ENCODE measurements at regions not wholly inside any gene's neighbourhood (a gene's known extent, or its start where the extent isn't known, plus 50 kb on each side); places are given as distances from the start of the nearest gene placed in this dataset.

- H2AFZ ChIP-seq (ENCODE audit: low read depth, low read length): no peak overlapping the region
- no peak overlapping the region for H3K4me2 ChIP-seq (ENCODE audit: low read length)
- H3K4me3 ChIP-seq (ENCODE audit: insufficient read depth, low read depth, low read length): no peak overlapping the region
- DNase-seq (ENCODE audit: low read depth) (peak; percentile 5), FAIRE-seq (no peak)
- Mint-ChIP-seq H3K9me3 (ENCODE audit: unreplicated experiment) (peaks cover 2% of the 10 kb centered on the region), H3K27ac (ENCODE audit: unreplicated experiment) (no peak overlapping the region), H3K27me3 (ENCODE audit: low read depth, unreplicated experiment) (peaks cover 35% of the 10 kb centered on the region), H3K36me3 (ENCODE audit: low read depth, unreplicated experiment) (no peaks in the 10 kb centered on the region), H3K4me1 (ENCODE audit: low read depth, unreplicated experiment) (no peaks in the 10 kb centered on the region), H3K4me3 (ENCODE audit: unreplicated experiment) (no peak overlapping the region)
- no peaks in the 10 kb centered on the region for H3K79me2 ChIP-seq (ENCODE audit: insufficient read depth, low read length)
- TF ChIP-seq CTCF (IDR thresholded peaks at IDR 0.05; ENCODE audit: insufficient read depth, low read depth, low read length): no peak
- TF ChIP-seq EZH2 (IDR thresholded peaks at IDR 0.05; ENCODE audit: insufficient read depth, low read length): no peak
- no peak overlapping the region for H3K27ac ChIP-seq (ENCODE audit: low read depth, low read length)
- H4K20me1 ChIP-seq (ENCODE audit: insufficient read depth, low read length): no peaks in the 10 kb centered on the region
- no peaks in the 10 kb centered on the region for H3K4me1 ChIP-seq (ENCODE audit: insufficient read depth, low read length)
- H3K9me3 ChIP-seq (ENCODE audit: insufficient read depth, low read depth, low read length): no peaks in the 10 kb centered on the region
- no peaks in the 10 kb centered on the region for H3K27me3 ChIP-seq (ENCODE audit: insufficient read depth, low read length)
- no peaks in the 10 kb centered on the region for H3K36me3 ChIP-seq (ENCODE audit: insufficient read depth, low read length)
- H3K9ac ChIP-seq (ENCODE audit: low read length): no peak overlapping the region
Observed at GRCh38 chr14:30389134-30389876, 169.7 kb upstream of the G2E3 start.

DNA sequence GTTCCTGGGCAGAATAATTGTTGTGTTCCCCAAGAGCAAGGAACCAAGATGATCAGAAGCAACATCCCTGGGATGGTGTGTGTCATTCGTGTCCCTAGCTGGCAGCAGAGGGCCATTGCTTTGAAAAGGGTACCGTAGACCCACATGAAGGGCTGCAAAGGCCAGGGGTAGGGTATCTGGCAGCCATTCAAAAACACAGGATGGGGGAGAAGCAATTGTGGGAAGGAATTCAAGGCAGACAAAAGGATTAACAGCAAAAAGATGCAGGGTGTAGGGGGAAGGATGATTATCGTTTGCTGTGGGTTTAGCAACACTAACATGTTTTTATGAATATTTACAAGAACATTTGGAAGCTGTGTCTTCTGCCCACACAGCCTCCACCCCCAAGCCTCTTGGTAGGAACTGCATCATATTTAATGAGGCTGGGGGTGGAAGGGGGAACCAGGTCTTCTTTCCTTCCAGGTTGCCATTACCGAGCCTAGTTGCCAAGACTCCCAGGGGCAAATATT lies 169.0 kb upstream of the G2E3 start:
- no peak overlapping the region for H2AFZ ChIP-seq (ENCODE audit: low read depth, low read length)
- DNase-seq (ENCODE audit: low read depth) (no peak), FAIRE-seq (no peak)
- Mint-ChIP-seq H3K27ac (ENCODE audit: unreplicated experiment) (no peak overlapping the region), H3K27me3 (ENCODE audit: low read depth, unreplicated experiment) (peaks cover 31% of the 10 kb centered on the region), H3K36me3 (ENCODE audit: low read depth, unreplicated experiment) (no peaks in the 10 kb centered on the region), H3K4me3 (ENCODE audit: unreplicated experiment) (no peak overlapping the region), H3K9me3 (ENCODE audit: unreplicated experiment) (peaks cover 2% of the 10 kb centered on the region), H3K4me1 (ENCODE audit: low read depth, unreplicated experiment) (no peaks in the 10 kb centered on the region)
- H3K4me2 ChIP-seq (ENCODE audit: low read length): peak overlapping the region; percentile 15
- TF ChIP-seq EZH2 (IDR thresholded peaks at IDR 0.05; ENCODE audit: insufficient read depth, low read length): no peak
- no peak for TF ChIP-seq CTCF (IDR thresholded peaks at IDR 0.05; ENCODE audit: insufficient read depth, low read depth, low read length)
- no peak overlapping the region for H3K9ac ChIP-seq (ENCODE audit: low read length)
- H4K20me1 ChIP-seq (ENCODE audit: insufficient read depth, low read length): no peaks in the 10 kb centered on the region
- H3K36me3 ChIP-seq (ENCODE audit: insufficient read depth, low read length): no peaks in the 10 kb centered on the region
- H3K9me3 ChIP-seq (ENCODE audit: insufficient read depth, low read depth, low read length): no peaks in the 10 kb centered on the region
- no peaks in the 10 kb centered on the region for H3K27me3 ChIP-seq (ENCODE audit: insufficient read depth, low read length)
- H3K4me3 ChIP-seq (ENCODE audit: insufficient read depth, low read depth, low read length): no peak overlapping the region
- H3K27ac ChIP-seq (ENCODE audit: low read depth, low read length): no peak overlapping the region
- no peaks in the 10 kb centered on the region for H3K4me1 ChIP-seq (ENCODE audit: insufficient read depth, low read length)
- H3K79me2 ChIP-seq (ENCODE audit: insufficient read depth, low read length): no peaks in the 10 kb centered on the region

DNA sequence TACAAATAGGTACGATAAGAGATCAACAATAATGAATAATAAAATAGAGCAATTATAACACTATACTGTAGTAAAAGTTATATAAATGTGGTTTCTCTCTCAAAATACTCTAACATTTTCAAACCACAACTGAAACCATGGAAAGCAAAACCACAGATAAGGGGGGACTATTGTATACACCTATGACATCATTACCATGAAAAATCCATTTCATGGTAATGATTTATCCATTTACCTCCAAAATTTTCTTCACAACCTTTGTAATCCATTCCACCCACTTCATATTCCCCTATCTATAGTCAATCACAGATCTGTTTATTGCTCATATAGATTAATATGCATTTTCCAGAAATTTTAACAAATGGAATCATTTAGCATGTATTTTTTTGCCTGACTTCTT lies 163.9 kb upstream of the G2E3 start:
- Histone ChIP-seq H2AFZ (ENCODE audit: low read depth, low read length) (no peak overlapping the region), H3K9me3 (ENCODE audit: insufficient read depth, low read depth, low read length) (no peaks in the 10 kb centered on the region), H3K27ac (ENCODE audit: low read depth, low read length) (no peak overlapping the region), H3K4me1 (ENCODE audit: insufficient read depth, low read length) (no peaks in the 10 kb centered on the region), H3K4me2 (ENCODE audit: low read length) (no peak overlapping the region), H3K36me3 (ENCODE audit: insufficient read depth, low read length) (no peaks in the 10 kb centered on the region), H3K9ac (ENCODE audit: low read length) (no peak overlapping the region), H3K4me3 (ENCODE audit: insufficient read depth, low read depth, low read length) (no peak overlapping the region), H3K79me2 (ENCODE audit: insufficient read depth, low read length) (no peaks in the 10 kb centered on the region), H4K20me1 (ENCODE audit: insufficient read depth, low read length) (no peaks in the 10 kb centered on the region), H3K27me3 (ENCODE audit: insufficient read depth, low read length) (no peaks in the 10 kb centered on the region)
- DNase-seq (ENCODE audit: low read depth): no peak
- Mint-ChIP-seq H3K36me3 (ENCODE audit: low read depth, unreplicated experiment) (no peaks in the 10 kb centered on the region), H3K4me3 (ENCODE audit: unreplicated experiment) (no peak overlapping the region), H3K27me3 (ENCODE audit: low read depth, unreplicated experiment) (peaks cover 8% of the 10 kb centered on the region), H3K9me3 (ENCODE audit: unreplicated experiment) (peaks cover 2% of the 10 kb centered on the region), H3K4me1 (ENCODE audit: low read depth, unreplicated experiment) (no peaks in the 10 kb centered on the region), H3K27ac (ENCODE audit: unreplicated experiment) (no peak overlapping the region)
- TF ChIP-seq EZH2 (IDR thresholded peaks at IDR 0.05; ENCODE audit: insufficient read depth, low read length): no peak
- TF ChIP-seq CTCF (IDR thresholded peaks at IDR 0.05; ENCODE audit: insufficient read depth, low read depth, low read length): no peak
- no peak for FAIRE-seq

Measured in astrocyte (in vitro differentiated cells and primary cell).